B cell (primary cell): ENCODE measurements at regions not wholly inside any gene's neighbourhood (a gene's known extent, or its start where the extent isn't known, plus 50 kb on each side); places are given as distances from the start of the nearest gene placed in this dataset.

Experiments
- ATAC-seq: fragments of 200-7000 bp; cut with Tn5 transposase; one replicate; pipeline ENCODE4 v1.10.0; 2021; ENCODE audit warnings: low read depth, mild to moderate bottlenecking, moderate number of reproducible peaks, moderate library complexity
- CTCF ChIA-PET: fragments of 350-600 bp; sonication (Branson Sonifier 250); formaldehyde crosslinking; loops from one replicate; lab custom pipeline; 2021; ENCODE audit warnings: antibody characterized with exemption, inconsistent platforms; lab: Charles Lee
- POLR2A ChIA-PET: fragments of 350-600 bp; sonication (Branson Sonifier 250); formaldehyde crosslinking; loops from one replicate; lab custom pipeline; 2021; ENCODE audit warnings: antibody characterized with exemption; lab: Charles Lee
- DNase-seq: peaks from one replicate; pipeline ENCODE4 v3.0.0; 2013
- H2AFZ ChIP-seq: 2 replicates; pipeline ENCODE4 v1.6.1; 2012; ENCODE audit warnings: mild to moderate bottlenecking, low read depth, low read length; ENCODE audit not compliant: insufficient read depth, poor library complexity, severe bottlenecking
- H3K27ac ChIP-seq, 2 donors: 1 replicate in 1 of 2; 2 replicates in 1 of 2; pipeline ENCODE4 v1.5.1; 2012 to 2013; ENCODE audit warnings: low read length in 2 of 2, mild to moderate bottlenecking in 2 of 2, moderate library complexity in 1 of 2
- H3K27me3 ChIP-seq, 4 experiments: fragments of 200-600 bp in 1 of 4; sonication (generic) in 1 of 4; replicated peaks in 1 of 4; 1 replicate in 2 of 4; 2 replicates in 2 of 4; pipeline versions ENCODE4 v1.6.1 to v1.7.0; 2013 to 2016; ENCODE audit warnings: low read length in 3 of 4, mild to moderate bottlenecking in 2 of 4, mixed read lengths in 1 of 4, moderate library complexity in 1 of 4; ENCODE audit not compliant: insufficient read depth in 4 of 4, control insufficient read depth in 3 of 4; ENCODE audit errors: control extremely low read depth in 1 of 4
- H3K36me3 ChIP-seq, 2 experiments: replicated peaks in 1 of 2; 1 replicate in 1 of 2; 2 replicates in 1 of 2; pipeline versions ENCODE4 v1.6.1 to v1.7.1; 2013; ENCODE audit warnings: low read length in 1 of 2; ENCODE audit not compliant: insufficient read depth in 2 of 2, control insufficient read depth in 1 of 2; ENCODE audit errors: control extremely low read depth in 1 of 2, extremely low read depth in 1 of 2
- H3K4me1 ChIP-seq, 2 donors: fragments of 200-600 bp in 1 of 2; sonication (generic) in 1 of 2; 1 replicate in 1 of 2; 2 replicates in 1 of 2; pipeline versions ENCODE4 v1.5.1 to v1.6.1; 2013 to 2017; ENCODE audit warnings: low read length in 2 of 2; ENCODE audit not compliant: control insufficient read depth in 2 of 2, insufficient read depth in 2 of 2
- H3K4me2 ChIP-seq: replicated peaks from 2 replicates; pipeline ENCODE3; 2012; ENCODE audit warnings: mild to moderate bottlenecking, low read depth, low read length; ENCODE audit not compliant: poor library complexity, severe bottlenecking
- H3K4me3 ChIP-seq, 5 experiments: fragments of 200-600 bp in 1 of 5; sonication (generic) in 1 of 5; 1 replicate in 3 of 5; 2 replicates in 2 of 5; pipeline versions ENCODE4 v1.5.1 to v1.7.0; 2011 to 2016; ENCODE audit warnings: low read length in 4 of 5, mild to moderate bottlenecking in 4 of 5, low read depth in 2 of 5, control low read depth in 1 of 5, moderate library complexity in 1 of 5; ENCODE audit not compliant: insufficient read depth in 1 of 5; ENCODE audit errors: control extremely low read depth in 1 of 5, extremely low read depth in 1 of 5
- H3K79me2 ChIP-seq: fragments of 200-600 bp; sonication (generic); one replicate; pipeline ENCODE4 v1.6.0; 2016; ENCODE audit warnings: low read length; ENCODE audit not compliant: control insufficient read depth, insufficient read depth
- H3K9ac ChIP-seq: fragments of 200-600 bp; sonication (generic); 2 replicates; pipeline ENCODE4 v1.6.1; 2017; ENCODE audit warnings: mild to moderate bottlenecking, low read length, moderate library complexity
- H3K9me3 ChIP-seq, 3 donors: one replicate each; pipeline versions ENCODE4 v1.6.1 to v1.7.1; 2013; ENCODE audit warnings: low read length in 2 of 3; ENCODE audit not compliant: control insufficient read depth in 2 of 3, insufficient read depth in 1 of 3; ENCODE audit errors: control extremely low read depth in 1 of 3
- H4K20me1 ChIP-seq: 2 replicates; pipeline ENCODE4 v1.6.0; 2012; ENCODE audit warnings: mild to moderate bottlenecking, low read length; ENCODE audit not compliant: insufficient read depth, control insufficient read depth, poor library complexity, severe bottlenecking
- H3K27ac Mint-ChIP-seq: one replicate; pipeline ENCODE4 v1.8.0; 2021; ENCODE audit warnings: mixed read lengths
- H3K27me3 Mint-ChIP-seq: one replicate; pipeline ENCODE4 v1.8.0; 2021; ENCODE audit warnings: mixed read lengths
- H3K4me1 Mint-ChIP-seq: one replicate; pipeline ENCODE4 v1.8.0; 2021; ENCODE audit warnings: mixed read lengths
- H3K4me3 Mint-ChIP-seq: one replicate; pipeline ENCODE4 v1.8.0; 2021; ENCODE audit warnings: mixed read lengths
- H3K9me3 Mint-ChIP-seq: one replicate; pipeline ENCODE4 v1.8.0; 2022; ENCODE audit warnings: mixed read lengths; ENCODE audit not compliant: insufficient read depth
- CTCF ChIP-seq: fragments of 200-600 bp; IDR thresholded peaks from one replicate; pipeline ENCODE4 v1.8.0; 2022; ENCODE audit warnings: antibody characterized with exemption, mild to moderate bottlenecking
- EZH2 ChIP-seq: IDR thresholded peaks from 2 replicates; pipeline ENCODE4 v1.6.1; 2012; ENCODE audit warnings: borderline replicate concordance, low read depth, mild to moderate bottlenecking, moderate library complexity, low read length; ENCODE audit not compliant: insufficient read depth, poor library complexity, severe bottlenecking
- WGBS: methylation state at CpG from one replicate; pipeline ENCODE4 v1.1.5; 2013; ENCODE audit warnings: missing lambda C conversion rate; ENCODE audit not compliant: insufficient coverage; 5-methylcytosine and 5-hydroxymethylcytosine counted together
- intact Hi-C: fragments of 100-400 bp; cut with micrococcal nuclease; formaldehyde crosslinking; loops from one replicate; pipeline ENCODE4 v1.10.0; 2022

GRCh38 chr4:8727131-8727530, 134.6 kb downstream of the CPZ start:
- DNase-seq (no peak), ATAC-seq (no peak)
- intact Hi-C loops: no loop called here
- 85% methylated on average over 9 of the region's 12 CpGs for WGBS
- Histone ChIP-seq H4K20me1 (no peaks in the 10 kb centered on the region), H3K9me3 (peaks cover 0 to 28% (median 0%) of the 10 kb centered on the region in 3 donors), H3K27ac (no peak overlapping the region), H3K4me3 (no peak overlapping the region), H2AFZ (no peak overlapping the region), H3K79me2 (no peaks in the 10 kb centered on the region), H3K27me3 (no peaks in the 10 kb centered on the region), H3K4me1 (no peaks in the 10 kb centered on the region), H3K9ac (no peak overlapping the region), H3K36me3 (no peaks in the 10 kb centered on the region), H3K4me2 (no peak overlapping the region)
- Mint-ChIP-seq H3K4me3 (no peak overlapping the region), H3K27ac (no peak overlapping the region), H3K4me1 (no peaks in the 10 kb centered on the region), H3K9me3 (no peaks in the 10 kb centered on the region), H3K27me3 (no peaks in the 10 kb centered on the region)
- ChIA-PET POLR2A (no interaction called here), CTCF (no interaction called here)
- no peak for TF ChIP-seq CTCF
- TF ChIP-seq EZH2: no peak

GRCh38 chr4:8726344-8726851, 133.8 kb downstream of the CPZ start:
- H3K27ac ChIP-seq: no peak overlapping the region
- H3K4me1 Mint-ChIP-seq: no peaks in the 10 kb centered on the region
- no peak overlapping the region for H2AFZ ChIP-seq
- TF ChIP-seq CTCF: no peak
- TF ChIP-seq EZH2: no peak
- ATAC-seq (no peak), DNase-seq (no peak)
- no peaks in the 10 kb centered on the region for H3K9me3 Mint-ChIP-seq
- no peaks in the 10 kb centered on the region for H3K27me3 Mint-ChIP-seq
- no peaks in the 10 kb centered on the region for H4K20me1 ChIP-seq
- H3K27me3 ChIP-seq: no peaks in the 10 kb centered on the region
- WGBS: 61% methylated on average over 6 of the region's 9 CpGs
- no peaks in the 10 kb centered on the region for H3K36me3 ChIP-seq
- no peaks in the 10 kb centered on the region for H3K4me1 ChIP-seq
- H3K4me3 Mint-ChIP-seq: no peak overlapping the region
- no peak overlapping the region for H3K4me3 ChIP-seq
- no peaks in the 10 kb centered on the region for H3K79me2 ChIP-seq
- intact Hi-C loops: no loop called here
- CTCF ChIA-PET: no interaction called here
- H3K4me2 ChIP-seq: no peak overlapping the region
- peaks cover 0 to 20% (median 0%) of the 10 kb centered on the region in 3 donors for H3K9me3 ChIP-seq
- no peak overlapping the region for H3K27ac Mint-ChIP-seq
- H3K9ac ChIP-seq: no peak overlapping the region
- POLR2A ChIA-PET: no interaction called here
